ENCODE measurements at regions not wholly inside any gene's neighbourhood (a gene's known extent, or its start where the extent isn't known, plus 50 kb on each side); places are given as distances from the start of the nearest gene placed in this dataset.
"Not testable (repeated sequence)": the region's sequence is repeated elsewhere in the genome, so short reads cannot be mapped to it uniquely, and the experiment has no call there.

DNA sequence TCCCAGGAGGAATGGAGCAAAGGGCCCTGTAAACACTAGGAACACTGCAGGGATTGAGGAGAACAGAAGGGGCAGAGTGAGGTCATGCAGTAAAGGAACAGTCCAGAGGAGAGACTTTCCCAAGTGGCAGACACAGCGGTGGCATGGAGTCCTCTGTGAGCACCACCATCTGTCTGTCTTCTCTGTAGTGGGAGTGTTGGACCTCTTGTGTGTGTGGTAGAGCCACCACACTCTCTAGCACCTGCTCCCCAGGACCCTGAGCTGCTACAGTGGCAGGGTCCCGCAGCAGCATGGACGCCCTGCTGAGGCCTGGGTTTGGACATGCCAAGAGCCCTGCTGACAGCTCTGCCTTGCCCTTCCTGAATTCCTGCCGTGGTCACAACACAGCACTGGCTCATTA, 75.7 kb upstream of the LARP1 start:
- Mint-ChIP-seq H3K27ac (no peak overlapping the region), H3K9me3 (ENCODE audit: low read depth) (no peaks in the 10 kb centered on the region), H3K27me3 (no peaks in the 10 kb centered on the region), H3K36me3 (ENCODE audit: insufficient read depth) (no peaks in the 10 kb centered on the region), H3K4me3 (ENCODE audit: low read depth) (no peak overlapping the region), H3K4me1 (ENCODE audit: low read depth) (peaks cover 5% of the 10 kb centered on the region)
- DNase-seq (ENCODE audit: low spot score, unreplicated experiment), result no peak
- TF ChIP-seq CTCF (IDR thresholded peaks at IDR 0.05; ENCODE audit: unreplicated experiment), result no peak

GRCh38 chr5:154677921-154678320, 77.3 kb upstream of the LARP1 start:
- Mint-ChIP-seq H3K36me3 (ENCODE audit: insufficient read depth) (no peaks in the 10 kb centered on the region), H3K9me3 (ENCODE audit: low read depth) (no peaks in the 10 kb centered on the region), H3K27ac (no peak overlapping the region), H3K4me3 (ENCODE audit: low read depth) (no peak overlapping the region), H3K4me1 (ENCODE audit: low read depth) (peaks cover 5% of the 10 kb centered on the region), H3K27me3 (no peaks in the 10 kb centered on the region)
- TF ChIP-seq CTCF (IDR thresholded peaks at IDR 0.05; ENCODE audit: unreplicated experiment), result no peak
- DNase-seq (ENCODE audit: low spot score, unreplicated experiment), result no peak

DNA sequence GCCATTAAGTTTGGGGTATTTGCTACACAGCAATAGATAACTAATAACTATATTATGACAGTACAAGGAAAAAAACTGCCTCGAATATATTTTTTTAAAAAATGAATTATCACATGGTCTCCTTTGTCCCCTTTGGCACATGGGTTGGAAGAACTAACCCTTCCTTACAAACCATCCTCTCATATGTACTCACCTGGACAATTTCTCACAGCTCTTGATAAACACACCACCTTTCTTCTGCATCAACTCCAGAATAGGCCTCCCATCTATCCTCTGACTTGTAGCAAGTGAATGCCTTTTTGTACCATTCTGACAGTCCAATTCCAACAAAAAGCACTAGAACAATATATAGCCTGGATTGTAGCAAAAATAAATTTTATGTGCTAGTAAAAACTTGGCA, 78.7 kb upstream of the LARP1 start:
- Mint-ChIP-seq H3K4me3 (ENCODE audit: low read depth) (no peak overlapping the region), H3K27ac (no peak overlapping the region), H3K9me3 (ENCODE audit: low read depth) (no peaks in the 10 kb centered on the region), H3K36me3 (ENCODE audit: insufficient read depth) (no peaks in the 10 kb centered on the region), H3K27me3 (no peaks in the 10 kb centered on the region), H3K4me1 (ENCODE audit: low read depth) (peaks cover 5% of the 10 kb centered on the region)
- no peak for DNase-seq (ENCODE audit: low spot score, unreplicated experiment)
- TF ChIP-seq CTCF (IDR thresholded peaks at IDR 0.05; ENCODE audit: unreplicated experiment), result no peak

- Mint-ChIP-seq H3K36me3 (ENCODE audit: insufficient read depth) (no peaks in the 10 kb centered on the region), H3K27ac (no peak overlapping the region), H3K9me3 (ENCODE audit: low read depth) (no peaks in the 10 kb centered on the region), H3K4me1 (ENCODE audit: low read depth) (peaks cover 2% of the 10 kb centered on the region), H3K4me3 (ENCODE audit: low read depth) (no peak overlapping the region), H3K27me3 (no peaks in the 10 kb centered on the region)
- DNase-seq (ENCODE audit: low spot score, unreplicated experiment), result no peak
- no peak for TF ChIP-seq CTCF (IDR thresholded peaks at IDR 0.05; ENCODE audit: unreplicated experiment)
These were observed 81.1 kb upstream of the LARP1 start for GRCh38 chr5:154674029-154674428.

DNA sequence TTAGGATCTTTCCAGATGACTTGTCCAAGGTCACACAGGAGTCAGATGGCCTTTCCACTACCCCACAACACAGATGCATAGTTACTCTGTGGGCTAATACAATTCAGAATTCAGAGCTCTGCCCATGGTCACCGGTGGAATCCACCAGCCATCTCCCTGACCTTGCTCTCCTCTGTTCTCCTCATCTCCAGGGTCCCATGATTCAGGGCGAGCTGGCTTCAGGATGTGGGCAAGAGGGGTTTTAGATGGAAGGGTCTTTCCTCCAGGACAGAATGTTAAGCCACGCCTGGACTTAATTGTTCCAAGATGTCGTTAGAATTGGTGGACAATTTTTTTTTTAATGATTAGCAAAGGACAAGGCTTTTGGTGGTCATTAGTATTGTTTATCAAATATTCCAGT, 81.7 kb upstream of the LARP1 start:
- H3K4me3 Mint-ChIP-seq (ENCODE audit: low read depth), result no peak overlapping the region
- H3K27me3 Mint-ChIP-seq, result no peaks in the 10 kb centered on the region
- peaks cover 5% of the 10 kb centered on the region for H3K9me3 Mint-ChIP-seq (ENCODE audit: low read depth)
- TF ChIP-seq CTCF (IDR thresholded peaks at IDR 0.05; ENCODE audit: unreplicated experiment), result no peak
- H3K4me1 Mint-ChIP-seq (ENCODE audit: low read depth), result peaks cover 2% of the 10 kb centered on the region
- H3K36me3 Mint-ChIP-seq (ENCODE audit: insufficient read depth), result no peaks in the 10 kb centered on the region
- DNase-seq (ENCODE audit: low spot score, unreplicated experiment), result no peak
- H3K27ac Mint-ChIP-seq, result no peak overlapping the region

- H3K9me3 Mint-ChIP-seq (ENCODE audit: low read depth), result peaks cover 14% of the 10 kb centered on the region
- H3K4me3 Mint-ChIP-seq (ENCODE audit: low read depth); H3K27ac Mint-ChIP-seq; H3K4me1 Mint-ChIP-seq (ENCODE audit: low read depth); H3K36me3 Mint-ChIP-seq (ENCODE audit: insufficient read depth); H3K27me3 Mint-ChIP-seq; DNase-seq (ENCODE audit: low spot score, unreplicated experiment): not testable (repeated sequence)
These were observed 85.3 kb upstream of the LARP1 start for GRCh38 chr5:154669913-154670312.

All from progenitor cell of endocrine pancreas (in vitro differentiated cells).